ENCODE measurements at regions not wholly inside any gene's neighbourhood (a gene's known extent, or its start where the extent isn't known, plus 50 kb on each side); places are given as distances from the start of the nearest gene placed in this dataset.

DNA sequence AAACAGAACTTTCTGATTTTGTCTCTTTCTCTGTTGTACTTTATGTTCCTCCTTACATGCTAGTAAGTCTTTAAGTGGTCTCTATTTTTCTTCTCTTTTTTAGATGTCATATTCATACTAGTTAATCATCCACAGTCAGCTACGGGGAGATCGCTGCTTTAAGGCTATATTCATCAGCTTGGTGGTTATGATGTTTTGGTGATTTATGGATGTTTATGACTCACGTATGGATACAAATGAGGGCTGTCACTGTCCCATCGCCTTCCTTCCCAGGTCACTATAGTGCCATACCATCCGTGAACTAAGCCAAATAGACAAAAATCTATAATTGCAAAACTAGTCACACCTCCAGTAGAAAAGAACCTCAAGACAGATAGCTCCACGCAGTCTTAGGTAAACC lies 296.8 kb upstream of the AADAT start (continued):
- TF ChIP-seq CTCF (IDR thresholded peaks at IDR 0.05; ENCODE audit: control extremely low read depth in 1 of 3, insufficient read depth in 1 of 3, low read depth in 1 of 3, low read length in 3 of 3) (no peak), POU5F1 (IDR thresholded peaks at IDR 0.05; ENCODE audit: low read depth, low read length) (no peak), SP2 (IDR thresholded peaks at IDR 0.05; ENCODE audit: low read length) (no peak)
